CD14-positive monocyte (primary cell): ENCODE measurements at regions not wholly inside any gene's neighbourhood (a gene's known extent, or its start where the extent isn't known, plus 50 kb on each side); places are given as distances from the start of the nearest gene placed in this dataset.

Experiments used
- DNase-seq, 3 donors: peaks; one replicate each; pipeline ENCODE4 v3.0.0-alpha.2; 2011 to 2022
- H2AFZ ChIP-seq: 2 replicates; pipeline ENCODE4 v1.6.0; 2012; ENCODE audit warnings: mild to moderate bottlenecking, low read depth, low read length, inconsistent platforms; ENCODE audit not compliant: insufficient read depth, poor library complexity, severe bottlenecking
- H3K27ac ChIP-seq, 2 donors: 1 replicate in 1 of 2; 2 replicates in 1 of 2; pipeline ENCODE4 v1.5.1; 2012 to 2013; ENCODE audit warnings: low read length in 2 of 2, control low read depth in 1 of 2, inconsistent platforms in 1 of 2, low read depth in 1 of 2, mild to moderate bottlenecking in 1 of 2
- H3K27me3 ChIP-seq, 2 donors: one replicate each; pipeline versions ENCODE4 v1.6.0 to v1.6.1; 2011 to 2013; ENCODE audit warnings: low read length in 2 of 2; ENCODE audit not compliant: control insufficient read depth in 2 of 2, insufficient read depth in 2 of 2
- H3K36me3 ChIP-seq, 2 donors: replicated peaks in 1 of 2; 1 replicate in 1 of 2; 2 replicates in 1 of 2; pipeline versions ENCODE4 v1.5.1 to v1.6.1; 2012 to 2013; ENCODE audit warnings: low read length in 2 of 2, control low read depth in 1 of 2, inconsistent platforms in 1 of 2, mild to moderate bottlenecking in 1 of 2; ENCODE audit not compliant: insufficient read depth in 2 of 2, control insufficient read depth in 1 of 2
- H3K4me1 ChIP-seq, 2 donors: 1 replicate in 1 of 2; 2 replicates in 1 of 2; pipeline versions ENCODE4 v1.5.1 to v1.6.1; 2012 to 2013; ENCODE audit warnings: low read length in 2 of 2, control low read depth in 1 of 2, inconsistent platforms in 1 of 2, mild to moderate bottlenecking in 1 of 2, moderate library complexity in 1 of 2; ENCODE audit not compliant: insufficient read depth in 2 of 2, control insufficient read depth in 1 of 2
- H3K4me2 ChIP-seq: replicated peaks from 2 replicates; pipeline ENCODE3; 2012; ENCODE audit warnings: low read length, moderate library complexity, mild to moderate bottlenecking; ENCODE audit not compliant: poor library complexity, severe bottlenecking; ENCODE audit errors: extremely low read depth
- H3K4me3 ChIP-seq, 3 experiments: fragments of 200-600 bp in 1 of 3; sonication (generic) in 1 of 3; replicated peaks in 1 of 3; 1 replicate in 2 of 3; 2 replicates in 1 of 3; pipeline ENCODE4 v1.5.1; 2011 to 2013; ENCODE audit warnings: low read length in 3 of 3, mild to moderate bottlenecking in 3 of 3, control low read depth in 2 of 3, low read depth in 2 of 3, inconsistent platforms in 1 of 3, moderate library complexity in 1 of 3
- H3K79me2 ChIP-seq: 2 replicates; pipeline ENCODE4 v1.6.0; 2012; ENCODE audit warnings: mild to moderate bottlenecking, control low read depth, inconsistent platforms, low read length, moderate library complexity; ENCODE audit not compliant: insufficient read depth
- H3K9ac ChIP-seq: 2 replicates; pipeline ENCODE4 v1.6.0; 2017; ENCODE audit warnings: low read length, mild to moderate bottlenecking; ENCODE audit not compliant: insufficient read depth, poor library complexity, severe bottlenecking
- H3K9me3 ChIP-seq, 2 donors: replicated peaks in 1 of 2; 1 replicate in 1 of 2; 2 replicates in 1 of 2; pipeline versions ENCODE4 v1.5.1 to v1.6.1; 2012 to 2013; ENCODE audit warnings: low read length in 2 of 2, control low read depth in 1 of 2; ENCODE audit not compliant: control insufficient read depth in 1 of 2, insufficient read depth in 1 of 2
- H4K20me1 ChIP-seq: 2 replicates; pipeline ENCODE4 v1.6.0; 2012; ENCODE audit warnings: mild to moderate bottlenecking, low read length, control low read depth, moderate library complexity; ENCODE audit not compliant: insufficient read depth
- H3K27ac Mint-ChIP-seq, 7 donors: one replicate each; pipeline ENCODE4 v1.8.0; 2020; ENCODE audit warnings: mild to moderate bottlenecking in 7 of 7, mixed read lengths in 7 of 7, moderate library complexity in 6 of 7, inconsistent platforms in 2 of 7
- H3K27me3 Mint-ChIP-seq, 3 donors: one replicate each; pipeline ENCODE4 v1.8.0; 2021 to 2022; ENCODE audit warnings: low read depth in 3 of 3, mild to moderate bottlenecking in 3 of 3, mixed read lengths in 3 of 3, moderate library complexity in 3 of 3, inconsistent platforms in 1 of 3
- H3K36me3 Mint-ChIP-seq, 2 donors: one replicate each; pipeline ENCODE4 v1.8.0; 2020; ENCODE audit warnings: mixed read lengths in 2 of 2, inconsistent platforms in 1 of 2, mild to moderate bottlenecking in 1 of 2
- H3K4me1 Mint-ChIP-seq: one replicate; pipeline ENCODE4 v1.8.0; 2020; ENCODE audit warnings: mild to moderate bottlenecking, mixed read lengths
- H3K4me3 Mint-ChIP-seq, 2 donors: one replicate each; pipeline ENCODE4 v1.8.0; 2020; ENCODE audit warnings: mild to moderate bottlenecking in 2 of 2, mixed read lengths in 2 of 2, moderate library complexity in 1 of 2
- H3K9me3 Mint-ChIP-seq, 7 donors: one replicate each; pipeline ENCODE4 v1.8.0; 2020 to 2022; ENCODE audit warnings: mixed read lengths in 7 of 7, mild to moderate bottlenecking in 6 of 7, moderate library complexity in 6 of 7, inconsistent platforms in 2 of 7
- WGBS: methylation state at CpG from one replicate; pipeline ENCODE4 v1.1.5; 2013; ENCODE audit warnings: missing lambda C conversion rate; ENCODE audit not compliant: insufficient coverage; 5-methylcytosine and 5-hydroxymethylcytosine counted together
- intact Hi-C, 2 donors: fragments of 100-400 bp; cut with micrococcal nuclease; formaldehyde crosslinking; loops; one replicate each; pipeline versions ENCODE4 v1.15.0 to v1.15.1; 2023
- TF ChIP-seq, protein P1 (sequence below): fragments of 200-600 bp; IDR thresholded peaks from one replicate; pipeline ENCODE4 v1.8.0; 2022; ENCODE audit warnings: antibody characterized with exemption, mild to moderate bottlenecking

DNA sequence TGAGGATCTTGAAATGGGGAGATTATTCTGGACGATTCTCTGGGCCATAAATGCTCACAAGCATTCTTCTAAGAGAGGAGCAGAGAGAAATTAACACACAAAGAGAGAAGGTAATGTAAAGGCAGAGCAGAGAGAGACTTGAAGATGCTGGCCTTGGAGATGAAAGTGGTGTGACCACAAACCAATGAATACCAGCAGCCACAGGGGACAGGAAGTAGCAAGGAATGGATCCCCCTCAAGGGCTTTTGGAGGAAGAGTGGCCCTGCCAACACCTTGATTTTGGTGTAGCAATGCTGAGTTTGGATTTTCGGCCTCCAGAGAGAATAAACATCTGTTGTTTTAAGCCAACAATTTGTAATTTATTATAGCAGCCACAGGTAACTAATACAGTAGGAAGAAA, 1155.6 kb downstream of the TYW1 start:
- peaks cover 0 to 2% (median 0%) of the 10 kb centered on the region in 3 donors for H3K27me3 Mint-ChIP-seq
- Histone ChIP-seq H3K4me1 (no peaks in the 10 kb centered on the region), H4K20me1 (no peaks in the 10 kb centered on the region), H3K27ac (no peak overlapping the region), H3K27me3 (no peaks in the 10 kb centered on the region), H3K9me3 (peaks cover 20 to 22% of the 10 kb centered on the region in 2 donors), H2AFZ (no peak overlapping the region), H3K36me3 (no peaks in the 10 kb centered on the region), H3K79me2 (no peaks in the 10 kb centered on the region), H3K4me3 (no peak overlapping the region), H3K4me2 (no peak overlapping the region), H3K9ac (no peak overlapping the region)
- no CpG with 5 or more reads among the region's 2 CpGs for WGBS
- no peak for DNase-seq
- H3K36me3 Mint-ChIP-seq: no peaks in the 10 kb centered on the region
- no peak overlapping the region for H3K4me3 Mint-ChIP-seq
- H3K27ac Mint-ChIP-seq: no peak overlapping the region
- TF ChIP-seq, protein P1, sequence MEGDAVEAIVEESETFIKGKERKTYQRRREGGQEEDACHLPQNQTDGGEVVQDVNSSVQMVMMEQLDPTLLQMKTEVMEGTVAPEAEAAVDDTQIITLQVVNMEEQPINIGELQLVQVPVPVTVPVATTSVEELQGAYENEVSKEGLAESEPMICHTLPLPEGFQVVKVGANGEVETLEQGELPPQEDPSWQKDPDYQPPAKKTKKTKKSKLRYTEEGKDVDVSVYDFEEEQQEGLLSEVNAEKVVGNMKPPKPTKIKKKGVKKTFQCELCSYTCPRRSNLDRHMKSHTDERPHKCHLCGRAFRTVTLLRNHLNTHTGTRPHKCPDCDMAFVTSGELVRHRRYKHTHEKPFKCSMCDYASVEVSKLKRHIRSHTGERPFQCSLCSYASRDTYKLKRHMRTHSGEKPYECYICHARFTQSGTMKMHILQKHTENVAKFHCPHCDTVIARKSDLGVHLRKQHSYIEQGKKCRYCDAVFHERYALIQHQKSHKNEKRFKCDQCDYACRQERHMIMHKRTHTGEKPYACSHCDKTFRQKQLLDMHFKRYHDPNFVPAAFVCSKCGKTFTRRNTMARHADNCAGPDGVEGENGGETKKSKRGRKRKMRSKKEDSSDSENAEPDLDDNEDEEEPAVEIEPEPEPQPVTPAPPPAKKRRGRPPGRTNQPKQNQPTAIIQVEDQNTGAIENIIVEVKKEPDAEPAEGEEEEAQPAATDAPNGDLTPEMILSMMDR: no peak
- H3K4me1 Mint-ChIP-seq: no peaks in the 10 kb centered on the region
- intact Hi-C loops: no loop called here
- peaks cover 2 to 22% (median 6%) of the 10 kb centered on the region in 7 donors for H3K9me3 Mint-ChIP-seq

DNA sequence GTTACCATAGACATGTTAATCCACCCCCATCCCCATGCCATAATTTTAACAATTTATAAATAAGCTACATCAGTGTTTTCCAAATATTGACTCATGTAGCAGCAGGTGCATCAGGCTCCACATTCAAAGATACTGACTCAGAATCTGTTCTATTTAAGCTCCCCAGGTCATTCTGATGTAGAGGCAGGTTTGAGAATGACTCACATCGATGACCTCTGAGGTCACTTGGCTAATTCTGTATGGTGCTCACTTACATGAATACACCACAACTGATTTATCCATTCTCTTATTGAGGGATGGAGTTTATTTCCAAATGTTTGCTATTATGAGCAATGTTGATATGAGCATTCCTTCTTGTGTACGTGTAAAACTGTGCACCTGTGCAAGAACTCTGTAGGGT, 1159.0 kb downstream of the TYW1 start:
- Histone ChIP-seq H3K36me3 (no peaks in the 10 kb centered on the region), H3K27me3 (no peaks in the 10 kb centered on the region), H3K9me3 (peaks cover 11 to 14% of the 10 kb centered on the region in 2 donors), H2AFZ (no peak overlapping the region), H4K20me1 (no peaks in the 10 kb centered on the region), H3K4me3 (no peak overlapping the region), H3K4me2 (no peak overlapping the region), H3K4me1 (no peaks in the 10 kb centered on the region), H3K27ac (no peak overlapping the region), H3K9ac (no peak overlapping the region), H3K79me2 (no peaks in the 10 kb centered on the region)
- TF ChIP-seq, protein P1: no peak
- H3K27ac Mint-ChIP-seq: no peak overlapping the region
- no peak overlapping the region for H3K4me3 Mint-ChIP-seq
- H3K36me3 Mint-ChIP-seq: no peaks in the 10 kb centered on the region
- no peak for DNase-seq
- no peaks in the 10 kb centered on the region for H3K27me3 Mint-ChIP-seq
- H3K4me1 Mint-ChIP-seq: no peaks in the 10 kb centered on the region
- WGBS: no CpG with 5 or more reads among the region's 2 CpGs
- intact Hi-C loops: no loop called here
- peaks cover 2 to 16% (median 11%) of the 10 kb centered on the region in 7 donors for H3K9me3 Mint-ChIP-seq
